ENCODE measurements at regions not wholly inside any gene's neighbourhood (a gene's known extent, or its start where the extent isn't known, plus 50 kb on each side); places are given as distances from the start of the nearest gene placed in this dataset.

GRCh38 chr5:68759593-68759992 is 334.2 kb upstream of the SLC30A5 start:
- no peak for TF ChIP-seq CTCF (IDR thresholded peaks at IDR 0.05; ENCODE audit: borderline replicate concordance, control extremely low read depth, extremely low read depth, insufficient read depth, missing control alignments)
- in situ Hi-C loops (cut with MboI; ENCODE audit: low sequenced_read_pairs, unreplicated experiment) = no loop called here
- DNase-seq (ENCODE audit: low spot score) = no peak

GRCh38 chr5:68762201-68762600 is 331.6 kb upstream of the SLC30A5 start:
- TF ChIP-seq CTCF (IDR thresholded peaks at IDR 0.05; ENCODE audit: borderline replicate concordance, control extremely low read depth, extremely low read depth, insufficient read depth, missing control alignments) = no peak
- no peak for DNase-seq (ENCODE audit: low spot score)
- in situ Hi-C loops (cut with MboI; ENCODE audit: low sequenced_read_pairs, unreplicated experiment) = no loop called here

GRCh38 chr5:68766952-68767464 is 326.8 kb upstream of the SLC30A5 start:
- TF ChIP-seq CTCF (IDR thresholded peaks at IDR 0.05; ENCODE audit: borderline replicate concordance, control extremely low read depth, extremely low read depth, insufficient read depth, missing control alignments) = no peak
- DNase-seq (ENCODE audit: low spot score) = no peak
- in situ Hi-C loops (cut with MboI; ENCODE audit: low sequenced_read_pairs, unreplicated experiment) = no loop called here

- in situ Hi-C loops (cut with MboI; ENCODE audit: low sequenced_read_pairs, unreplicated experiment) = no loop called here
- no peak for DNase-seq (ENCODE audit: low spot score)
- TF ChIP-seq CTCF (IDR thresholded peaks at IDR 0.05; ENCODE audit: borderline replicate concordance, control extremely low read depth, extremely low read depth, insufficient read depth, missing control alignments) = no peak
Observed at GRCh38 chr5:68770551-68770950, 323.3 kb upstream of the SLC30A5 start.

- no peak for TF ChIP-seq CTCF (IDR thresholded peaks at IDR 0.05; ENCODE audit: borderline replicate concordance, control extremely low read depth, extremely low read depth, insufficient read depth, missing control alignments)
- in situ Hi-C loops (cut with MboI; ENCODE audit: low sequenced_read_pairs, unreplicated experiment) = no loop called here
- no peak for DNase-seq (ENCODE audit: low spot score)
Observed at GRCh38 chr5:68771221-68771620, 322.6 kb upstream of the SLC30A5 start.

GRCh38 chr5:68771732-68772131 is 322.1 kb upstream of the SLC30A5 start:
- DNase-seq (ENCODE audit: low spot score) = no peak
- in situ Hi-C loops (cut with MboI; ENCODE audit: low sequenced_read_pairs, unreplicated experiment) = no loop called here
- TF ChIP-seq CTCF (IDR thresholded peaks at IDR 0.05; ENCODE audit: borderline replicate concordance, control extremely low read depth, extremely low read depth, insufficient read depth, missing control alignments) = no peak

GRCh38 chr5:68776381-68776780 is 317.4 kb upstream of the SLC30A5 start:
- DNase-seq (ENCODE audit: low spot score) = no peak
- TF ChIP-seq CTCF (IDR thresholded peaks at IDR 0.05; ENCODE audit: borderline replicate concordance, control extremely low read depth, extremely low read depth, insufficient read depth, missing control alignments) = no peak
- in situ Hi-C loops (cut with MboI; ENCODE audit: low sequenced_read_pairs, unreplicated experiment) = no loop called here

All from GM13976 (cell line).